HEK293T (cell line): ENCODE measurements at regions not wholly inside any gene's neighbourhood (a gene's known extent, or its start where the extent isn't known, plus 50 kb on each side); places are given as distances from the start of the nearest gene placed in this dataset.

ENCODE experiments used
- ELF4 ChIP-seq: fragments of 450-650 bp; IDR thresholded peaks from 2 replicates; pipeline ENCODE4 v1.6.1; 2017; ENCODE audit warnings: antibody characterized with exemption
- FOXA1 ChIP-seq: fragments of 450-650 bp; IDR thresholded peaks from 2 replicates; pipeline ENCODE4 v1.6.1; 2016; ENCODE audit warnings: mild to moderate bottlenecking
- FOXM1 ChIP-seq: fragments of 450-650 bp; IDR thresholded peaks from 2 replicates; pipeline ENCODE4 v1.6.1; 2017; ENCODE audit warnings: mild to moderate bottlenecking, borderline replicate concordance
- LEF1 ChIP-seq: fragments of 450-650 bp; IDR thresholded peaks from 2 replicates; pipeline ENCODE4 v1.6.1; 2017; ENCODE audit warnings: mild to moderate bottlenecking, borderline replicate concordance
- NFRKB ChIP-seq: fragments of 450-650 bp; IDR thresholded peaks from 2 replicates; pipeline ENCODE4 v1.6.1; 2016; ENCODE audit warnings: mild to moderate bottlenecking, moderate library complexity
- SP1 ChIP-seq: fragments of 450-650 bp; IDR thresholded peaks from 2 replicates; pipeline ENCODE4 v1.6.1; 2017
- SUZ12 ChIP-seq: fragments of 450-650 bp; IDR thresholded peaks from 2 replicates; pipeline ENCODE4 v1.6.1; 2016; ENCODE audit warnings: mild to moderate bottlenecking
- TARDBP ChIP-seq: fragments of 450-650 bp; IDR thresholded peaks from 2 replicates; pipeline ENCODE4 v1.6.1; 2016
- ZNF384 ChIP-seq: fragments of 450-650 bp; IDR thresholded peaks from 2 replicates; pipeline ENCODE4 v1.6.1; 2016

GRCh38 chr5:53342236-53342635 lies 138.2 kb upstream of the FST start:
- TF ChIP-seq FOXM1 = no peak
- TF ChIP-seq TARDBP = no peak
- no peak for TF ChIP-seq SUZ12
- TF ChIP-seq SP1 = no peak
- TF ChIP-seq FOXA1 = no peak
- no peak for TF ChIP-seq LEF1
- no peak for TF ChIP-seq ELF4
- no peak for TF ChIP-seq ZNF384
- TF ChIP-seq NFRKB = no peak
